WTC11 (cell line): ENCODE measurements at regions not wholly inside any gene's neighbourhood (a gene's known extent, or its start where the extent isn't known, plus 50 kb on each side); places are given as distances from the start of the nearest gene placed in this dataset.
A peak's percentile ranks its signal among the peaks of the same experiment; 100 is the strongest.

Experiments used
- ATAC-seq: fragments of 200-7000 bp; cut with Tn5 transposase; 2 replicates; pipeline ENCODE4 v1.10.0; 2021; ENCODE audit warnings: mild to moderate bottlenecking, moderate library complexity
- CTCF ChIA-PET: fragments of 300-600 bp; sonication (Branson Sonifier 250); formaldehyde crosslinking; loops from one replicate; lab custom pipeline; 2021; ENCODE audit warnings: antibody characterized with exemption; lab: Charles Lee
- POLR2A ChIA-PET: fragments of 350-600 bp; sonication (Branson Sonifier 250); formaldehyde crosslinking; loops from one replicate; lab custom pipeline; 2021; ENCODE audit warnings: antibody characterized with exemption; lab: Charles Lee
- DNase-seq: peaks from one replicate; pipeline ENCODE4 v3.0.0; 2021; ENCODE audit warnings: low spot score
- H3K27ac Mint-ChIP-seq: 2 replicates; pipeline ENCODE4 v1.8.0; 2021; ENCODE audit warnings: mixed read lengths
- H3K27me3 Mint-ChIP-seq: 2 replicates; pipeline ENCODE4 v1.8.0; 2021; ENCODE audit warnings: low read depth, mild to moderate bottlenecking, moderate library complexity, mixed read lengths
- H3K36me3 Mint-ChIP-seq: 2 replicates; pipeline ENCODE4 v1.8.0; 2021; ENCODE audit warnings: mixed read lengths
- H3K4me1 Mint-ChIP-seq: 2 replicates; pipeline ENCODE4 v1.8.0; 2022; ENCODE audit warnings: mixed read lengths
- H3K4me3 Mint-ChIP-seq: 2 replicates; pipeline ENCODE4 v1.8.0; 2021; ENCODE audit warnings: mild to moderate bottlenecking, moderate library complexity, mixed read lengths
- H3K9me3 Mint-ChIP-seq: 2 replicates; pipeline ENCODE4 v1.8.0; 2021; ENCODE audit warnings: mixed read lengths
- CREB1 ChIP-seq: sonication (generic); formaldehyde crosslinking; IDR thresholded peaks from 2 replicates; pipeline ENCODE4 v1.8.0; 2023; ENCODE audit warnings: mild to moderate bottlenecking, missing genetic modification reagents
- CREM ChIP-seq: sonication (generic); formaldehyde crosslinking; IDR thresholded peaks from 2 replicates; pipeline ENCODE4 v1.8.1; 2022; ENCODE audit warnings: mild to moderate bottlenecking, missing genetic modification reagents, moderate library complexity
- EMX1 ChIP-seq: fragments of 250-450 bp; sonication (Bioruptor Pico); IDR thresholded peaks from 2 replicates; pipeline ENCODE4 v1.8.0; 2021; ENCODE audit warnings: mild to moderate bottlenecking
- ETV6 ChIP-seq: sonication (generic); formaldehyde crosslinking; IDR thresholded peaks from 2 replicates; pipeline ENCODE4 v1.8.1; 2022; ENCODE audit warnings: mild to moderate bottlenecking, missing genetic modification reagents
- GABPB1 ChIP-seq: sonication (generic); formaldehyde crosslinking; IDR thresholded peaks from 2 replicates; pipeline ENCODE4 v1.8.1; 2023; ENCODE audit warnings: mild to moderate bottlenecking, missing genetic modification reagents
- GTF2I ChIP-seq: fragments of 250-450 bp; sonication (Bioruptor Pico); conservative IDR thresholded peaks from 2 replicates; pipeline ENCODE4 v1.4.0; 2021; ENCODE audit warnings: mild to moderate bottlenecking
- JAZF1 ChIP-seq: fragments of 250-450 bp; sonication (Bioruptor Pico); IDR thresholded peaks from 2 replicates; pipeline ENCODE4 v1.9.0; 2021; ENCODE audit warnings: moderate library complexity, mild to moderate bottlenecking, inconsistent platforms
- KAT7 ChIP-seq: sonication (generic); formaldehyde crosslinking; IDR thresholded peaks from 2 replicates; pipeline ENCODE4 v1.8.1; 2023; ENCODE audit warnings: missing genetic modification reagents, mild to moderate bottlenecking, borderline replicate concordance
- MYBL2 ChIP-seq: sonication (generic); formaldehyde crosslinking; IDR thresholded peaks from 2 replicates; pipeline ENCODE4 v1.8.1; 2023; ENCODE audit warnings: mild to moderate bottlenecking, moderate library complexity, missing genetic modification reagents
- SMAD4 ChIP-seq: sonication (generic); formaldehyde crosslinking; IDR thresholded peaks from 2 replicates; pipeline ENCODE4 v1.8.0; 2022; ENCODE audit warnings: mild to moderate bottlenecking, missing genetic modification reagents
- TEAD4 ChIP-seq: sonication (generic); formaldehyde crosslinking; IDR thresholded peaks from 2 replicates; pipeline ENCODE4 v1.8.0; 2022; ENCODE audit warnings: mild to moderate bottlenecking, missing genetic modification reagents
- ZBTB21 ChIP-seq: sonication (generic); formaldehyde crosslinking; IDR thresholded peaks from 2 replicates; pipeline ENCODE4 v1.8.1; 2023; ENCODE audit warnings: mild to moderate bottlenecking, missing genetic modification reagents, borderline replicate concordance
- TF ChIP-seq, protein P1 (sequence below): sonication (generic); formaldehyde crosslinking; IDR thresholded peaks from 2 replicates; pipeline ENCODE4 v1.8.1; 2023; ENCODE audit warnings: mild to moderate bottlenecking, missing genetic modification reagents, borderline replicate concordance
- TF ChIP-seq, protein P2 (sequence below): fragments of 250-450 bp; sonication (Bioruptor Pico); IDR thresholded peaks from 2 replicates; pipeline ENCODE4 v2.1.2; 2022; ENCODE audit warnings: mild to moderate bottlenecking, moderate library complexity
- TF ChIP-seq, protein P3 (sequence below): sonication (generic); formaldehyde crosslinking; IDR thresholded peaks from 2 replicates; pipeline ENCODE4 v1.8.1; 2023; ENCODE audit warnings: mild to moderate bottlenecking, missing genetic modification reagents
- TF ChIP-seq, protein P4 (sequence below): sonication (generic); formaldehyde crosslinking; IDR thresholded peaks from 2 replicates; pipeline ENCODE4 v1.8.0; 2022; ENCODE audit warnings: mild to moderate bottlenecking, missing genetic modification reagents
- TF ChIP-seq, protein P5 (sequence below): sonication (generic); formaldehyde crosslinking; IDR thresholded peaks from 2 replicates; pipeline ENCODE4 v1.8.1; 2022; ENCODE audit warnings: mild to moderate bottlenecking, moderate library complexity, missing genetic modification reagents
- TF ChIP-seq, protein P6 (sequence below): sonication (generic); formaldehyde crosslinking; IDR thresholded peaks from 2 replicates; pipeline ENCODE4 v1.8.1; 2022; ENCODE audit warnings: missing genetic modification reagents, borderline replicate concordance
- TF ChIP-seq, protein P7 (sequence below): sonication (generic); formaldehyde crosslinking; IDR thresholded peaks from 2 replicates; pipeline ENCODE4 v1.8.0; 2023; ENCODE audit warnings: mild to moderate bottlenecking, missing genetic modification reagents

DNA sequence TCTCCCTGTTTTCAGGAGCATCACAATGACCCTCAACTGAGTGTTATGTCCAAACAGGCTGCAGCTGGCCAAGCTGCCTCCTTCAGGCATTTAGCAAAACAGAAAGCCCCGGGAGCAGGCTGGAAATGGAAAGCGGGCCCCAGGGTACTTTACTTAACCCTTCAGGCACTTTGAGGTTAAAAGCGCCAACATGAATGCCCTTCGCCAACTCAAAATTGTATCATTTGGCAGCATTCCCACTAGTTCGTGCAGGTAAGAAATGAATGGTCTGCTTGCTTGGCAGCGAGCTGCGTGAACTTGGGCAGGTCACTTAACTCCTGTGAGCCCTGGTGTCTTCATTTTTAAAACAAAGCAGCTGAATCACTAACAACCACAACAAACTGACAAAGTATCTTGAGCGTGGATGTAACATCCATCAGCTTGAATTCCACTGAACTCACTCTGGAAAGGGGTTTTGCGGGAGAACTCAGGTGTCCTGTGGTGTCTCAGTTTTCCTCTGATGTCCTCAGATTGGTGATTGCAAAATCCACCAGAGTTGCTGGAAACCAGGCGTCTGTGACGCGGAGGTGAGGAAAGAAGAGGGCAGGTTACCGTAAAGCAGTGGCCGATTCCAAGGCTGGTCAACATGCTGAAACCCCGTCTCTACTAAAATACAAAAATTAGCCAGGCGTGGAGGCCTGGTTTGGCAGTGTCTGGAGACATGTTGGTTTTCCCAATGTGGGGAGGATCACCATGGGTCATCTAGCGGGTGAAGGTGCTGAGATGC is 118.8 kb upstream of the ZNF217 start:
- TF ChIP-seq MYBL2, result no peak
- TF ChIP-seq CREM (CRISPR knock-in tag), result no peak
- TF ChIP-seq, protein P1, sequence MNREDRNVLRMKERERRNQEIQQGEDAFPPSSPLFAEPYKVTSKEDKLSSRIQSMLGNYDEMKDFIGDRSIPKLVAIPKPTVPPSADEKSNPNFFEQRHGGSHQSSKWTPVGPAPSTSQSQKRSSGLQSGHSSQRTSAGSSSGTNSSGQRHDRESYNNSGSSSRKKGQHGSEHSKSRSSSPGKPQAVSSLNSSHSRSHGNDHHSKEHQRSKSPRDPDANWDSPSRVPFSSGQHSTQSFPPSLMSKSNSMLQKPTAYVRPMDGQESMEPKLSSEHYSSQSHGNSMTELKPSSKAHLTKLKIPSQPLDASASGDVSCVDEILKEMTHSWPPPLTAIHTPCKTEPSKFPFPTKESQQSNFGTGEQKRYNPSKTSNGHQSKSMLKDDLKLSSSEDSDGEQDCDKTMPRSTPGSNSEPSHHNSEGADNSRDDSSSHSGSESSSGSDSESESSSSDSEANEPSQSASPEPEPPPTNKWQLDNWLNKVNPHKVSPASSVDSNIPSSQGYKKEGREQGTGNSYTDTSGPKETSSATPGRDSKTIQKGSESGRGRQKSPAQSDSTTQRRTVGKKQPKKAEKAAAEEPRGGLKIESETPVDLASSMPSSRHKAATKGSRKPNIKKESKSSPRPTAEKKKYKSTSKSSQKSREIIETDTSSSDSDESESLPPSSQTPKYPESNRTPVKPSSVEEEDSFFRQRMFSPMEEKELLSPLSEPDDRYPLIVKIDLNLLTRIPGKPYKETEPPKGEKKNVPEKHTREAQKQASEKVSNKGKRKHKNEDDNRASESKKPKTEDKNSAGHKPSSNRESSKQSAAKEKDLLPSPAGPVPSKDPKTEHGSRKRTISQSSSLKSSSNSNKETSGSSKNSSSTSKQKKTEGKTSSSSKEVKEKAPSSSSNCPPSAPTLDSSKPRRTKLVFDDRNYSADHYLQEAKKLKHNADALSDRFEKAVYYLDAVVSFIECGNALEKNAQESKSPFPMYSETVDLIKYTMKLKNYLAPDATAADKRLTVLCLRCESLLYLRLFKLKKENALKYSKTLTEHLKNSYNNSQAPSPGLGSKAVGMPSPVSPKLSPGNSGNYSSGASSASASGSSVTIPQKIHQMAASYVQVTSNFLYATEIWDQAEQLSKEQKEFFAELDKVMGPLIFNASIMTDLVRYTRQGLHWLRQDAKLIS (CRISPR knock-in tag), result no peak
- TF ChIP-seq GABPB1 (CRISPR knock-in tag), result peak; percentile 58
- TF ChIP-seq, protein P2, sequence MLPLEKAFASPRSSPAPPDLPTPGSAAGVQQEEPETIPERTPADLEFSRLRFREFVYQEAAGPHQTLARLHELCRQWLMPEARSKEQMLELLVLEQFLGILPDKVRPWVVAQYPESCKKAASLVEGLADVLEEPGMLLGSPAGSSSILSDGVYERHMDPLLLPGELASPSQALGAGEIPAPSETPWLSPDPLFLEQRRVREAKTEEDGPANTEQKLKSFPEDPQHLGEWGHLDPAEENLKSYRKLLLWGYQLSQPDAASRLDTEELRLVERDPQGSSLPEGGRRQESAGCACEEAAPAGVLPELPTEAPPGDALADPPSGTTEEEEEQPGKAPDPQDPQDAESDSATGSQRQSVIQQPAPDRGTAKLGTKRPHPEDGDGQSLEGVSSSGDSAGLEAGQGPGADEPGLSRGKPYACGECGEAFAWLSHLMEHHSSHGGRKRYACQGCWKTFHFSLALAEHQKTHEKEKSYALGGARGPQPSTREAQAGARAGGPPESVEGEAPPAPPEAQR (CRISPR knock-in tag), result no peak
- no peak for TF ChIP-seq EMX1 (CRISPR knock-in tag)
- TF ChIP-seq, protein P3, sequence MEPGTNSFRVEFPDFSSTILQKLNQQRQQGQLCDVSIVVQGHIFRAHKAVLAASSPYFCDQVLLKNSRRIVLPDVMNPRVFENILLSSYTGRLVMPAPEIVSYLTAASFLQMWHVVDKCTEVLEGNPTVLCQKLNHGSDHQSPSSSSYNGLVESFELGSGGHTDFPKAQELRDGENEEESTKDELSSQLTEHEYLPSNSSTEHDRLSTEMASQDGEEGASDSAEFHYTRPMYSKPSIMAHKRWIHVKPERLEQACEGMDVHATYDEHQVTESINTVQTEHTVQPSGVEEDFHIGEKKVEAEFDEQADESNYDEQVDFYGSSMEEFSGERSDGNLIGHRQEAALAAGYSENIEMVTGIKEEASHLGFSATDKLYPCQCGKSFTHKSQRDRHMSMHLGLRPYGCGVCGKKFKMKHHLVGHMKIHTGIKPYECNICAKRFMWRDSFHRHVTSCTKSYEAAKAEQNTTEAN (CRISPR knock-in tag), result no peak

DNA sequence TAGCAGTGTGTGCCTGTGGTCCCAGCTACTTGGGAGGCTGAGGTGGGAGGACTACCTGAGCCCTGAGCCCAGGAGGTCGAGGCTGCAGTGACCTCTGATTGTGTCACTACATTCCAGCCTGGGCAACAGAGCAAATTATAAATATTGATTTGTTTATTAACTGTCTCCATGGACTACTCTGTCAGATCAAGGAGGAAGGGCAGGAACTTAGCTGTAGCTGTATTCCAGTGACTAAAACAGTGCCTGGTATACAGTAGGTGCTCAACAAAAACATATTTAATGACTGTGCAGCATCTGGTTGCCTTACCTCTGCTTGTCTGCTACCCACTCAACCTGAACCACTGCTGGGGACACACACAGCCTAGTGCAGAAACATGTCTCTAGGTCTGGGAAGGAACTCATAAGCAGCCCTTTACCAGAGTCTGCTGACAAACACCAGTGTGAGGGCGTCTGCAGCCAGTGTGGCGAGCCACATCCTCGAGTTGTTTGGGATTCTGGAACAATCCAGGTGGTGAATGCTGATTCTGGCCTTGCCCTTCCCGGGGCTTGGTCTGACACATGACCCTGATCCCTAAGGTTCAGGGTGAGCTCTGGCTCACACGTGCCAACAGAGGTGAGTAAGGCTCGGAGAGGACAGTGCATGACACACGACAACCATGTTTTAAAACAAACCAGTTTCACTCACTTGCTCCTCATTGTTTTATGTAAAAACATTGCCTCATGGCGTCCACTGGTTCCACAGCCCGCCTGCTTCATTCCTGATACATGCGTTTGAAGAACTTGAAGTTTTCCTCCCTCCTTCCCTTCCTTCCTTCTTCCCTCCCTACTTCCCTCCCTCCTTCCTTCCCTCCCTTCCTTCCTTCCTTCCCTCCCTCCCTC is 117.9 kb upstream of the ZNF217 start:
- peaks cover 48% of the 10 kb centered on the region for H3K4me1 Mint-ChIP-seq
- H3K27ac Mint-ChIP-seq, result peak overlapping the region; percentile 80
- DNase-seq (no peak), ATAC-seq (no peak)
- H3K36me3 Mint-ChIP-seq, result no peaks in the 10 kb centered on the region
- no peaks in the 10 kb centered on the region for H3K9me3 Mint-ChIP-seq
- ChIA-PET CTCF (interaction anchor here (0.6 kb wide), 2 partner anchors 34 to 228 kb away, joined by 3 read pairs; no protein-coding TSS in a partner anchor), POLR2A (interaction anchor here (0.9 kb wide), 1 partner anchor 31 kb away, joined by 3 read pairs; no protein-coding TSS in a partner anchor)
- H3K27me3 Mint-ChIP-seq, result no peaks in the 10 kb centered on the region
- TF ChIP-seq MYBL2 (no peak), GTF2I (CRISPR knock-in tag) (no peak), JAZF1 (CRISPR knock-in tag) (no peak), TEAD4 (CRISPR knock-in tag) (no peak), CREB1 (CRISPR knock-in tag) (no peak), KAT7 (no peak), SMAD4 (no peak), ZBTB21 (CRISPR knock-in tag) (no peak), ETV6 (peak; percentile 61; the same call in 1 of the 2 replicates)
- TF ChIP-seq, protein P4, sequence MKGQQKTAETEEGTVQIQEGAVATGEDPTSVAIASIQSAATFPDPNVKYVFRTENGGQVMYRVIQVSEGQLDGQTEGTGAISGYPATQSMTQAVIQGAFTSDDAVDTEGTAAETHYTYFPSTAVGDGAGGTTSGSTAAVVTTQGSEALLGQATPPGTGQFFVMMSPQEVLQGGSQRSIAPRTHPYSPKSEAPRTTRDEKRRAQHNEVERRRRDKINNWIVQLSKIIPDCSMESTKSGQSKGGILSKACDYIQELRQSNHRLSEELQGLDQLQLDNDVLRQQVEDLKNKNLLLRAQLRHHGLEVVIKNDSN (CRISPR knock-in tag), result no peak
- TF ChIP-seq, protein P5, sequence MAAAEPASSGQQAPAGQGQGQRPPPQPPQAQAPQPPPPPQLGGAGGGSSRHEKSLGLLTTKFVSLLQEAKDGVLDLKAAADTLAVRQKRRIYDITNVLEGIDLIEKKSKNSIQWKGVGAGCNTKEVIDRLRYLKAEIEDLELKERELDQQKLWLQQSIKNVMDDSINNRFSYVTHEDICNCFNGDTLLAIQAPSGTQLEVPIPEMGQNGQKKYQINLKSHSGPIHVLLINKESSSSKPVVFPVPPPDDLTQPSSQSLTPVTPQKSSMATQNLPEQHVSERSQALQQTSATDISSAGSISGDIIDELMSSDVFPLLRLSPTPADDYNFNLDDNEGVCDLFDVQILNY (CRISPR knock-in tag), result no peak
- TF ChIP-seq, protein P6, sequence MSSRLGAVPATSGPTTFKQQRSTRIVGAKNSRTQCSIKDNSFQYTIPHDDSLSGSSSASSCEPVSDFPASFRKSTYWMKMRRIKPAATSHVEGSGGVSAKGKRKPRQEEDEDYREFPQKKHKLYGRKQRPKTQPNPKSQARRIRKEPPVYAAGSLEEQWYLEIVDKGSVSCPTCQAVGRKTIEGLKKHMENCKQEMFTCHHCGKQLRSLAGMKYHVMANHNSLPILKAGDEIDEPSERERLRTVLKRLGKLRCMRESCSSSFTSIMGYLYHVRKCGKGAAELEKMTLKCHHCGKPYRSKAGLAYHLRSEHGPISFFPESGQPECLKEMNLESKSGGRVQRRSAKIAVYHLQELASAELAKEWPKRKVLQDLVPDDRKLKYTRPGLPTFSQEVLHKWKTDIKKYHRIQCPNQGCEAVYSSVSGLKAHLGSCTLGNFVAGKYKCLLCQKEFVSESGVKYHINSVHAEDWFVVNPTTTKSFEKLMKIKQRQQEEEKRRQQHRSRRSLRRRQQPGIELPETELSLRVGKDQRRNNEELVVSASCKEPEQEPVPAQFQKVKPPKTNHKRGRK (CRISPR knock-in tag), result 0 out of 2 replicates have a peak, but pooled peaks have one; percentile 46
- TF ChIP-seq, protein P7, sequence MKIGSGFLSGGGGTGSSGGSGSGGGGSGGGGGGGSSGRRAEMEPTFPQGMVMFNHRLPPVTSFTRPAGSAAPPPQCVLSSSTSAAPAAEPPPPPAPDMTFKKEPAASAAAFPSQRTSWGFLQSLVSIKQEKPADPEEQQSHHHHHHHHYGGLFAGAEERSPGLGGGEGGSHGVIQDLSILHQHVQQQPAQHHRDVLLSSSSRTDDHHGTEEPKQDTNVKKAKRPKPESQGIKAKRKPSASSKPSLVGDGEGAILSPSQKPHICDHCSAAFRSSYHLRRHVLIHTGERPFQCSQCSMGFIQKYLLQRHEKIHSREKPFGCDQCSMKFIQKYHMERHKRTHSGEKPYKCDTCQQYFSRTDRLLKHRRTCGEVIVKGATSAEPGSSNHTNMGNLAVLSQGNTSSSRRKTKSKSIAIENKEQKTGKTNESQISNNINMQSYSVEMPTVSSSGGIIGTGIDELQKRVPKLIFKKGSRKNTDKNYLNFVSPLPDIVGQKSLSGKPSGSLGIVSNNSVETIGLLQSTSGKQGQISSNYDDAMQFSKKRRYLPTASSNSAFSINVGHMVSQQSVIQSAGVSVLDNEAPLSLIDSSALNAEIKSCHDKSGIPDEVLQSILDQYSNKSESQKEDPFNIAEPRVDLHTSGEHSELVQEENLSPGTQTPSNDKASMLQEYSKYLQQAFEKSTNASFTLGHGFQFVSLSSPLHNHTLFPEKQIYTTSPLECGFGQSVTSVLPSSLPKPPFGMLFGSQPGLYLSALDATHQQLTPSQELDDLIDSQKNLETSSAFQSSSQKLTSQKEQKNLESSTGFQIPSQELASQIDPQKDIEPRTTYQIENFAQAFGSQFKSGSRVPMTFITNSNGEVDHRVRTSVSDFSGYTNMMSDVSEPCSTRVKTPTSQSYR (CRISPR knock-in tag), result no peak
- H3K4me3 Mint-ChIP-seq, result no peak overlapping the region

More for the DNA sequence above, 118.8 kb upstream of the ZNF217 start:
- ChIA-PET POLR2A (interaction anchor here (0.9 kb wide), 1 partner anchor 30 kb away, joined by 3 read pairs; no protein-coding TSS in a partner anchor), CTCF (interaction anchor here (1.4 kb wide), 1 partner anchor 203 kb away, joined by 4 read pairs; no protein-coding TSS in a partner anchor)
- Mint-ChIP-seq H3K36me3 (no peaks in the 10 kb centered on the region), H3K4me3 (no peak overlapping the region), H3K27ac (peak overlapping the region; percentile 52; the same call in 1 of the 2 replicates), H3K27me3 (no peaks in the 10 kb centered on the region), H3K4me1 (peaks cover 40% of the 10 kb centered on the region), H3K9me3 (no peaks in the 10 kb centered on the region)
- DNase-seq (peak; percentile 37), ATAC-seq (peak; percentile 50)
